ENCODE measurements at regions not wholly inside any gene's neighbourhood (a gene's known extent, or its start where the extent isn't known, plus 50 kb on each side); places are given as distances from the start of the nearest gene placed in this dataset.

DNA sequence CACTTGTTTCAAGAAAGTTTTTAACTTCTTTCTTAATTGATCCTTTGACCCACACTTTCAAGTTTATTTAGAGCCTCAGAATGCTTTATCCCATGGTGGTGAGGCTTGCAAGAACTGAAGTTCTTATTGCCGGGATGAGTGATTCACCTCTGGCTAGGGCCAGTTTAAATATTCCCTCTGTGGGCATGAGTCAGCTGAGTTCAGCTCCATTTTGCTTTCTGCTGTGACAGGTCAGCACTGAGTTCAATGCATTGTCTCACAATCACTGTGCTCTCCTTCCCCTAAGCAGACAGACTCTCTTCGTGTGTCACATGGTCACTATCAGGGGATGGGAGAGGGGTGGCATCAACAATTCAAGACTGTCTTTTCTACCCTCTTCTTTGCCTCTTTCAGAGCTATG, 514.6 kb upstream of the FBXO33 start:
- DNase-seq, result no peak

GRCh38 chr14:39939023-39939422, 506.8 kb upstream of the FBXO33 start:
- DNase-seq, result no peak

DNA sequence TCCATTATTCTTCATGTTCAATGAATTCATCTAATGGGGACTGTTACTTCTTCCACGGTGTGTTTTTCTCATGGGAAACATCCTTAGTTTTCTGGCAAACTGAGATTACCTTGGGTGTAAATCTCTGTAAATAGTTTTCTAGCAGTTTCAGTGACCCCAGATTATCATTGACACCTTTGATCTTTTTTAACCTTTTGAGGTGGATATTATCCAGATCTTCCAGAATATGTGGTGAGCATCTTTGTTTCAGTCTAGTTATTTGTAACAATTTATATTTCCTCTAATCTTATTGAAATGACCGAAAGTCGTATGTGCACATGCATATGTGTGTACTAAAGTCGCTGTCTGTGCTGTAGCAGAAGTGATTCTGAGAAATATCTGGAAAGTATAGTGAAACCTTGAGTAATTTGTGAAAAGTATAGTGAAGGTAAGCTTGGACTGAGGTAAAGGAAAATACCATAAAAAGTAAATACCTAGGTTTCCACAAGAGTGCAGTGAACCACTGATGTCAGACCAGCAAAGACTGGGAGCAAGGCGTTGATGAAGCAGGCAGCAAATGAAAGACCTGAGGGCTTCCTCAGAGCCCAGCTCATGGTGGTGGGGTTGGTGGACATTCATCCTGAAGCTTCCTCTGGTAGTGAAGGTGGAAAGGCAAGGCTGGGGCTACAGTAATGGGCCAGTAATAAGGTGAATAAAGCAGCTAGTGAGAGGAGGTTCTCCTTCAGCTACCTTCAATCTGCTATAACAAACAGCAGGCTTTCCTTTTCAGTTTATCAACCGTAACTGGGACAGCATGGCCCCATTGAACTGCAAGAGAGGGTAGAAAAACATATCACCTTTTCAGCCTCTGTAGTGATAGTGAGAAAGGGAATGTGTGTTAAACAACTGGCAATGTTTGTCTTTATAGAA, 480.2 kb upstream of the FBXO33 start:
- no peak for DNase-seq

- no peak for DNase-seq
Measured at GRCh38 chr14:39897657-39898056, 465.4 kb upstream of the FBXO33 start.

- DNase-seq, result no peak
Measured at GRCh38 chr14:39890026-39890425, 457.8 kb upstream of the FBXO33 start.

DNA sequence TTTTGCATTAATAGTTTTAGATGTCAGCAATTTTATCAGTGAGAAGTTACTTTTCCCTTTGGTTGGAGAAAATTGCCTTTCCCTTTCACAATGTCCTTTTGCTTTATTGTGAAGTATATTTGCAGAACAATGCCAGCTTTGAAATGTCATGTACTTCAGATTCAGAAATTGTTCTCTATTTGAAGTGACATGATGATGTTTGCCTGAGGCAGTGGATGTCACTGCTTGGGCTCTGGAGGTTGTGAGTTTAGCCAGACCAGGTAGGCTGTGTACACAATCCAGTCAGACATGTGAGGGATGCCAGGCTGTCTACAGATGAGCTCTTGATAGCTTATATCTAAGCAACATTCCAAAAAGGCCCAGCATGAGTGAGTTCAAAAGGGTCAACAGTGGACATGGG, 451.9 kb upstream of the FBXO33 start:
- no peak for DNase-seq

DNA sequence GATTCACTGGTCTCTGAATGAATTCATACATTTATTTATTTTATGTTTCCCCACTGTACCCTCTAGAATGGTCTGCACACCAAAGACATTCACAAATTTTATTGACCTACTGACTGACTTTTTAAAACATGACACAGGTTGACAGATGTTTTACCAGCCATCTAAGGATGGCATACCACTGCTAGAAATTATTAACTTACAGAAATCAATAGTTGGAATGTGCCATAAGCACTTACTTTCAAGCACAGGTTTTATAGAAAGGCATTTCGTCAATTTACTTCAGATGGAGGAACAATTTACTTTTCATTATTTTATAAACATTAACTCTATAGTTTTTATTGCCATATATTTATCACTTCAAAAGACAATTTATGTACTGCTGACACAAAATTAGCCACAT, 448.7 kb upstream of the FBXO33 start:
- no peak for DNase-seq

DNA sequence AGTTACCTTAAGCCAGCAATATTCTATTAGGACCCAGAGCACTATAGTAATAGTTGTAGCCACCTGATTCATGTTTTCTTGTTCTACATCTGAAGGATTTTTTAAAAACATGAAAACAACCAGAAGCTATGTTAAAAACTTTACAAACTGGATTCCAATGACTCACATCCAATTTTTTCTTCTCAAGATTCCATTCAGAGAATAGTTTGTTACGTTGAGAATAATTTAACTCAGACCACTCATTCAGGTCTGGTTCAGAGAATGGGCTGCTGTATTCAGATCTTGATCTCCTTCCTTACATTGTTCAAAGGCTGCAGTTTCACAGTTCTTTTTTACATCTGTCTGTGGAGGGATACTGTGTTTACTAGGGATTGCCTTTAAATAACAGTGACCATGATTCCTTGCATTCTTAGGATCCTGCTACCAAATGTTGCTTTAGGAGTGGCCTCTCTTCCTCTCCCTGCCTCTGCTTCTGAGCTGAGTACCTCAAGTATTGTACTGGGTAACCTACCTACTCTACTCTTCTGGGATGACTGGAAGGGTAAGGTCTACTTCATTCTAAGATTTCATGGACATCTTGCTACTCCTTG, 448.0 kb upstream of the FBXO33 start:
- DNase-seq, result no peak

DNA sequence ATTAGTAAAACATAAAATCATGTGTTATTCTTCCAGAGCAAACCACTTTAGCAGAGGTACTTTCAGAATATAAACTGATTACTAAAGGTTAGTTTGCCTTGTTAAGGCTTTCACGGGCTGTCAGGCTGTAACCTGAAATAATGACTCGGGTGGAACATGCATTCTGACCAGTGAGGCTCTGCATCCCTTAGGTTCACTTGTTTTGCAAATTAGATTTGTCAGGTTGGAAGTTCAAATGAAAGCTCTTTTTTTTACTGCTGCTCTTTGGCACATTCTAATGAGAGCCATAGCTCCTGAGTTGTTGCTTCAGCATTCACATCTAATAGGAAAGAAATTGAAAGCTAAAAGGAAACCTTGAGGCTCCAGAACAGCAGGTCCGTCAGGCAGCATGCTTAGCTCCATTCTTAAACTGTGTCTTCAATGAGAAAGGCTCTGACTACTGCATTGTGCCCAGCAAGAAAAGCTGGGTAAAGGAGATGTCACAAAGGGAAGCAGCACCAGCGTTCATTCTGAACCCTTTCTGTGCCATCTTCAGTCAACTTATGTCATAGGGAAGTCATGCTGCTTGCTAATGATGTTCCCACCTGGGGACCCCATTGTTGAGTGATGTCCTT, 445.5 kb upstream of the FBXO33 start:
- no peak for DNase-seq

DNA sequence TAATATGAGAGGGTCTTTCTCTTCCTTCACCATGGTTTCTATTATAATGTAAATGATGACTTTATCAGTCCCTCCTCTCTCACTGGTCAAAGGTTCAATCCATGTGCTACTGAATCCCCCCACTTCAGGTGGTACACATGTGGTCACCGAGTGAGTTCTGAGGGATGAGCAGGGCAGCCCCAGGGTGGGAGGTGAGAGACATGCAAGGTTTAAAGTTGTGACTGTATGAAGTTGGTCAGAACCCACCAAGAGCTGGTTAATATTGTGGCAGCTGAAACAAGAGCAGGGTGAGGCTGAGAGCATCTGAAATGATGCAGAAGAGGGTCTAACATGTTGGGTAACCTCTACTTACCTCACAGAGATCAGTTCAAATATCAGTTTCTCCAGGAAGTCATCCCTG, 444.7 kb upstream of the FBXO33 start:
- no peak for DNase-seq

DNA sequence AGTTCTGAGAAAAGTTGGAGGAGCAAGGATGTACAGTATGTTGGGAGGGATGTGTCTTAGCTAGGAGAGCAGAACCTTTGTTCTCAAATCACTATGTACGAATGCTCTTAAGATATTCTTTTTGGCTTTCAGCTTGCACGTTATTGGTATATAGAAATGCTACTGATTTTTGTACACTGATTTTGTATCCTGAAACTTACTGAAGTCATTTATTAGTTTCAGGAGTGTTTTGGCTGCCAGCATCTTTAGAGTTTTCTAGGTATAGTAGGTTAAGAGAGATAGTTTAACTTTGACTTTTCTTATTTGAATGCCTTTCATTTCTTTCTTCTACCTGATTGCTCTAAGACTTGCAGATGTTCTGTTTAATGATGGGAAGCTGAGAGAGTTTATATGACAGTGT, 442.8 kb upstream of the FBXO33 start:
- DNase-seq, result no peak

DNA sequence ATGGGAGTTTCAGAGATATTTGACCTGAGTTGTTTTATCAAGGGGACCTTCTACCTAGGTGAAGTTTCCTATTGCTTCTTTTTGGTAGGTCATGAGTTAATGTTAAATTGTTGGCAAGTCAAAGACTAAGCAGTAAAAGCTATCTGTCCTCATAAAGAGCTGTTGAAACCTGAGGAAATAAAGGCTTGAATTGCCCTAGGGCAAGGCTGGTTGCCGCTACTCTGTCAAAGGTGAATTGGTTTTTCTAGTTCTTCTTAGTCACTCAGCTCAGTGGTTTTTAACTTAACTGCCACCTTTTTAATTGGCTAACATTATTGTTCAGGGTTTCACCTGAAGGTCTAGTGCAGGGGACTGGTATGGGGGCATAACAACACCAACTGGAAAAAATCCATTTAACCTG, 441.6 kb upstream of the FBXO33 start:
- no peak for DNase-seq

DNA sequence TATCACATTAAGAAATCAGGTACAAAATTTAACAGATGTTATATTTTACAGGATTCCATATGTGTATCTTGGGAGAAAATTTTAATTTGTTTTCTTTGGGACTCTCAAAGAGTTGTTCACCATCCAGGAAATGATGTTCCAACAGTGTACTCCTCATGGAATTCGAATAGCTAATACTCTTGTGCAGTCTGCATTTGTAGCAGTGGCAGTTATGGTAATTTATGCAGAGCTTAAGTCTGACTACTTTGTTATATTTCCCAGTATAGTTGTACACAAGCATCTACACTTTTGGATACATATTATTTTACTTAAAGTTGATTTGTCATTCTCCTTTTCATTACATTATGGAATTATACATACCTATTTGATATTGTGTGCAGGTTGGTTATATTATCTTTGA, 436.7 kb upstream of the FBXO33 start:
- no peak for DNase-seq

GRCh38 chr14:39868251-39868650, 436.0 kb upstream of the FBXO33 start:
- DNase-seq, result no peak

DNA sequence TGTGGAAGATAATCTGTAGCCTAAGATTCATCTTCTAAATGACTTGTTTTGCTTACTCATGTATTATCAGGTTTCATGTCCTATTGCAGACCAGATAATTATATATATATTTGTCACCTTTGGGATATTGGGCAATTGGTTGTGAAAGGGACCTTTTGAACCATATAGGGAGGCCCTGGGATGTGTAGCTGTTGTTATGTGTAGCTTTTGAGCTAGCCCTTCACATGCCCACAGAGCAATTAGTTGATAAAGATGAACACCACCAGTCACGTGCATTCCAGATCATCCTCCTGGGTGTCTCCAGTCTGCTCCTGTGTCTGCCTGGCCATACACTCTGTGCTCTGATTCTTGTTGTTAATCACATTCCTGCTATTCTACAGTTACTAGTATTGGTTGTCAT, 431.2 kb upstream of the FBXO33 start:
- no peak for DNase-seq

- DNase-seq, result no peak
Measured at GRCh38 chr14:39861696-39862095, 429.5 kb upstream of the FBXO33 start.

GRCh38 chr14:39861229-39861600, 429.0 kb upstream of the FBXO33 start:
- DNase-seq, result no peak

DNA sequence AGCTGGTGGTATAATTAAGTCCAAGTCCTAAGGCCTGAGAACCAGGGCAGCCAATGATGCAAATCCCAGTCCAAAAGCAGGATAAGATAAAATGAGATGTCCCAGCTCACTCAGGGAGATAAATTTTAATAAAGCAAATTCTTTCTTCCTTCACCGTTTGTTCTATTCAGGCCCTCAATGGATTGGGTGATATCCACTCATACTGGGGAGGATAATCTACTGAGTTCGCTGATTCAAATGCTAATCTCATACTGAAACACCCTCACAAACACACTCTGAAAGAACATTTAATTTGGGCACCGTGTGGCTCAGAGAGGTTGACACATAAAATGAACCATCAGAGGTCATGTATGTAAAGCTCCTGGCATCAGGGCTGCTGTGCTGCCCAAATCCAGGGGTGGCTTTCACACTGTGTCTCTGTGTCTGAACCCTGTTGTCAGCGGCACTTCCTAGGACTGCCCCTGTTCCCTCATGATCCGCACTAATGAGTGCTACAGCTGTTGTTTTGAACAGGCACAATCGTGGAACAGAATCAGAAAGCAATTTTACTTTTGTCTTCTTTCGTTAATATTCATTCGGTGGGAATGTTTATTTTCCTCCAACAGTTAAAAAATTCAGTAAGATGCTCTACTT, 428.5 kb upstream of the FBXO33 start:
- no peak for DNase-seq

- DNase-seq, result no peak
Measured at GRCh38 chr14:39859314-39859713, 427.1 kb upstream of the FBXO33 start.

DNA sequence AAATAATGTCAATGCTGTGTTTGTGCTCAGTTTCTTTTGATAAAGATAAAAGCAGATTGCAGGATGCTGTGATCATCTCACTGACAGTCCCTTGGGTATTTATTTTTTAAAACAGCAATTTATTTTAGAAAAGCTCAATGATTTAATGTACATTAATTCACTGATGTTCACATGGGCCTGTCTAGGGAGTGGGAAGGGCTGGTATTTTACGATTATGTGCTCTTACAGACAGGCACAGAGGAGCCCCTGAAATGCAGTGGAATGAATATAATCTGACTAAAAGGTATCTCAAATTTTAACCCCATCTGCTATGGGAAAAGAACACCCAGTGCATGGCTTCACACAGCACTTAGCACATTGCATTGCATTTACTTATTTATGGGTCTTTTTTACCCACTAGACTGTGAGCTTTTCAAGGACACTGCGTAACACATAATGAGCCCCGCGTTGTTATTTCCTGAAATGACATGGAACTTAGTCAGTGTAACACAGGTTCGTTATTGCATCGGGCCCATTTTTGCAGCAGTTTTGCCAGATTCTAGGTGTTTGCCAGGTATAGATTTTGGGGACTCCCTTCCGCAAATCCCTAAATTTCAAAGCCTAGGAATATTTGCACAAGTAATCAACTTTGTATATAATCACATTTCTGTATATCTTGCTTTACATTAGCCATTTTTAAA, 425.3 kb upstream of the FBXO33 start:
- DNase-seq, result no peak

GRCh38 chr14:39853441-39853840, 421.2 kb upstream of the FBXO33 start:
- DNase-seq, result no peak

- no peak for DNase-seq
Measured at GRCh38 chr14:39851202-39851601, 419.0 kb upstream of the FBXO33 start.

DNA sequence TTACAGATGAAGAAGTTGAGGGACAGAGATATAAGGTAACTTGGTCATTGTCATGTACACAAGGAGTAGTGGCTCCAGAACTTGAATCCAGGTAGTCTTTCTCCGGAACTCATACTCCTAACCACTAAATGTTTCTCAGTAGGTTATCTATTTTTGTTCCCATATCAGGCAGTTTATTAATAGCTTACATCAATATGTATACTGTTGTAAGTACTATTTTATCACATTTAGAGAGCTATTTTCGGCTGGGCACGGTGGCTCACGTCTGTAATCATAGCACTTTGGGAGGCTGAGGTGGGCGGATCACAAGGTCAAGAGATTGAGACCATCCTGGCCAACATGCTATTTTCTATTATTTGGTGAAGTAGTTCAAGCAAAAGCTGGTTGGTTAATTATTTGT, 415.6 kb upstream of the FBXO33 start:
- DNase-seq, result no peak

Data from NCI-H2171 treated with DMSO at 0.1 percent for 48 hours (cell line).